Activated CD8-positive, alpha-beta T cell treated with anti-CD3 and anti-CD28 coated beads for 36 hours (primary cell): ENCODE measurements at regions not wholly inside any gene's neighbourhood (a gene's known extent, or its start where the extent isn't known, plus 50 kb on each side); places are given as distances from the start of the nearest gene placed in this dataset.
"Not testable (repeated sequence)": the region's sequence is repeated elsewhere in the genome, so short reads cannot be mapped to it uniquely, and the experiment has no call there.

Source experiments
- ATAC-seq: fragments of 200-7000 bp; cut with Tn5 transposase; one replicate; pipeline ENCODE4 v1.10.0; 2021; ENCODE audit warnings: mild to moderate bottlenecking, moderate library complexity
- CTCF ChIA-PET: fragments of 350-600 bp; sonication (Branson Sonifier 250); formaldehyde crosslinking; loops from one replicate; lab custom pipeline; 2021; ENCODE audit warnings: antibody characterized with exemption; lab: Charles Lee
- POLR2A ChIA-PET: fragments of 350-600 bp; sonication (Branson Sonifier 250); formaldehyde crosslinking; loops from one replicate; lab custom pipeline; 2021; ENCODE audit warnings: antibody characterized with exemption; lab: Charles Lee
- DNase-seq: peaks from one replicate; pipeline ENCODE4 v3.0.0-alpha.2; 2020
- H3K27ac Mint-ChIP-seq: one replicate; pipeline ENCODE4 v1.8.0; 2021; ENCODE audit warnings: mild to moderate bottlenecking, mixed read lengths
- H3K27me3 Mint-ChIP-seq: one replicate; pipeline ENCODE4 v1.8.0; 2021; ENCODE audit warnings: mixed read lengths
- H3K36me3 Mint-ChIP-seq: one replicate; pipeline ENCODE4 v1.8.0; 2021; ENCODE audit warnings: low read depth, mixed read lengths
- H3K4me1 Mint-ChIP-seq: one replicate; pipeline ENCODE4 v1.8.0; 2021; ENCODE audit warnings: low read depth, mixed read lengths
- H3K4me3 Mint-ChIP-seq: one replicate; pipeline ENCODE4 v1.8.0; 2021; ENCODE audit warnings: mild to moderate bottlenecking, moderate library complexity, mixed read lengths
- H3K9me3 Mint-ChIP-seq: one replicate; pipeline ENCODE4 v1.8.0; 2021; ENCODE audit warnings: mixed read lengths
- intact Hi-C: fragments of 100-400 bp; cut with micrococcal nuclease; formaldehyde crosslinking; loops from one replicate; pipeline ENCODE4 v1.10.0; 2022
- TF ChIP-seq, protein P1 (sequence below): fragments of 200-600 bp; IDR thresholded peaks from one replicate; pipeline ENCODE4 v1.8.0; 2022; ENCODE audit warnings: antibody characterized with exemption, mild to moderate bottlenecking

GRCh38 chr2:195150819-195151218 is 506.2 kb upstream of the SLC39A10 start:
- intact Hi-C loops, result no loop called here
- no peak for ATAC-seq
- H3K27ac Mint-ChIP-seq, result no peak overlapping the region
- no peaks in the 10 kb centered on the region for H3K9me3 Mint-ChIP-seq
- no peaks in the 10 kb centered on the region for H3K27me3 Mint-ChIP-seq
- TF ChIP-seq, protein P1, sequence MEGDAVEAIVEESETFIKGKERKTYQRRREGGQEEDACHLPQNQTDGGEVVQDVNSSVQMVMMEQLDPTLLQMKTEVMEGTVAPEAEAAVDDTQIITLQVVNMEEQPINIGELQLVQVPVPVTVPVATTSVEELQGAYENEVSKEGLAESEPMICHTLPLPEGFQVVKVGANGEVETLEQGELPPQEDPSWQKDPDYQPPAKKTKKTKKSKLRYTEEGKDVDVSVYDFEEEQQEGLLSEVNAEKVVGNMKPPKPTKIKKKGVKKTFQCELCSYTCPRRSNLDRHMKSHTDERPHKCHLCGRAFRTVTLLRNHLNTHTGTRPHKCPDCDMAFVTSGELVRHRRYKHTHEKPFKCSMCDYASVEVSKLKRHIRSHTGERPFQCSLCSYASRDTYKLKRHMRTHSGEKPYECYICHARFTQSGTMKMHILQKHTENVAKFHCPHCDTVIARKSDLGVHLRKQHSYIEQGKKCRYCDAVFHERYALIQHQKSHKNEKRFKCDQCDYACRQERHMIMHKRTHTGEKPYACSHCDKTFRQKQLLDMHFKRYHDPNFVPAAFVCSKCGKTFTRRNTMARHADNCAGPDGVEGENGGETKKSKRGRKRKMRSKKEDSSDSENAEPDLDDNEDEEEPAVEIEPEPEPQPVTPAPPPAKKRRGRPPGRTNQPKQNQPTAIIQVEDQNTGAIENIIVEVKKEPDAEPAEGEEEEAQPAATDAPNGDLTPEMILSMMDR, result no peak
- POLR2A ChIA-PET, result no interaction called here
- CTCF ChIA-PET, result no interaction called here
- no peaks in the 10 kb centered on the region for H3K36me3 Mint-ChIP-seq
- H3K4me1 Mint-ChIP-seq, result no peaks in the 10 kb centered on the region
- H3K4me3 Mint-ChIP-seq, result no peak overlapping the region
- DNase-seq, result no peak

- no peak for DNase-seq
- Mint-ChIP-seq H3K9me3 (peaks cover 4% of the 10 kb centered on the region), H3K27me3 (no peaks in the 10 kb centered on the region), H3K36me3 (no peaks in the 10 kb centered on the region), H3K4me1 (no peaks in the 10 kb centered on the region), H3K27ac (no peak overlapping the region), H3K4me3 (no peak overlapping the region)
- ChIA-PET POLR2A (no interaction called here), CTCF (no interaction called here)
- ATAC-seq, result no peak
- TF ChIP-seq, protein P1, result no peak
- intact Hi-C loops, result no loop called here
Observed at GRCh38 chr2:195148004-195148403, 509.0 kb upstream of the SLC39A10 start.

GRCh38 chr2:195146761-195147541 is 510.1 kb upstream of the SLC39A10 start:
- Mint-ChIP-seq H3K36me3 (no peaks in the 10 kb centered on the region), H3K27ac (no peak overlapping the region), H3K27me3 (no peaks in the 10 kb centered on the region), H3K9me3 (peaks cover 4% of the 10 kb centered on the region), H3K4me1 (no peaks in the 10 kb centered on the region), H3K4me3 (no peak overlapping the region)
- POLR2A ChIA-PET, result no interaction called here
- CTCF ChIA-PET, result no interaction called here
- intact Hi-C loops, result no loop called here
- ATAC-seq (no peak), DNase-seq (no peak)
- TF ChIP-seq, protein P1, result no peak

GRCh38 chr2:195138435-195138834 is 518.6 kb upstream of the SLC39A10 start:
- Mint-ChIP-seq H3K27ac (no peak overlapping the region), H3K27me3 (no peaks in the 10 kb centered on the region), H3K4me3 (no peak overlapping the region), H3K36me3 (no peaks in the 10 kb centered on the region), H3K9me3 (no peaks in the 10 kb centered on the region), H3K4me1 (no peaks in the 10 kb centered on the region)
- intact Hi-C loops, result no loop called here
- TF ChIP-seq, protein P1, result no peak
- no peak for ATAC-seq
- ChIA-PET CTCF (no interaction called here), POLR2A (no interaction called here)
- DNase-seq, result no peak

DNA sequence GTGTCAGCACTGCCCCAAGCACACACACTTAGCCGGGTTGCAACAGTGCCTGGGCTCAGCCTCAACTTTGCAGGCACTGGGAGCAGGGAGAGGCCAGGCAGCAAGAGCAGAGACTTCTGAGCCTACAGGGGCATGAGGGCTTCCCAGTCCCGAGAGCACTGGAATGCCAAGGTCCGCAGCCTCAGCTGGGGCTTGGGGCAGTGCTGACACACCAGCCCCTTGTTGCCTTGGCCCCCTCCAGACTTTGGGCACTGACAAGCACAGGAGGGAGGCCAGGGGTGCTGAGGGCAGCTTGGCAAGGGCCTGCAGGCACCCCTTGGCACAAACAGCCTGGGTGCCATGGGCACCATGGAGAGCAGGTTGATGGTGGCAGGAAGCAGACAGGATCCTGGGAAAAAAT is 531.1 kb upstream of the SLC39A10 start:
- H3K4me3 Mint-ChIP-seq, H3K36me3 Mint-ChIP-seq, H3K27me3 Mint-ChIP-seq, H3K4me1 Mint-ChIP-seq, ATAC-seq, H3K27ac Mint-ChIP-seq, H3K9me3 Mint-ChIP-seq, intact Hi-C loops, DNase-seq, POLR2A ChIA-PET, CTCF ChIA-PET: not testable (repeated sequence)
